Astrocyte (in vitro differentiated cells and primary cell): ENCODE measurements at regions not wholly inside any gene's neighbourhood (a gene's known extent, or its start where the extent isn't known, plus 50 kb on each side); places are given as distances from the start of the nearest gene placed in this dataset.

Experiments used
- CTCF ChIP-seq: IDR thresholded peaks from 2 replicates; pipeline ENCODE4 v1.5.1; 2011; ENCODE audit warnings: low read depth, mild to moderate bottlenecking, inconsistent platforms, low read length, moderate library complexity; ENCODE audit not compliant: insufficient read depth
- EZH2 ChIP-seq: IDR thresholded peaks from 2 replicates; pipeline ENCODE4 v1.6.1; 2012; ENCODE audit warnings: mild to moderate bottlenecking, low read length, inconsistent platforms; ENCODE audit not compliant: insufficient read depth

DNA sequence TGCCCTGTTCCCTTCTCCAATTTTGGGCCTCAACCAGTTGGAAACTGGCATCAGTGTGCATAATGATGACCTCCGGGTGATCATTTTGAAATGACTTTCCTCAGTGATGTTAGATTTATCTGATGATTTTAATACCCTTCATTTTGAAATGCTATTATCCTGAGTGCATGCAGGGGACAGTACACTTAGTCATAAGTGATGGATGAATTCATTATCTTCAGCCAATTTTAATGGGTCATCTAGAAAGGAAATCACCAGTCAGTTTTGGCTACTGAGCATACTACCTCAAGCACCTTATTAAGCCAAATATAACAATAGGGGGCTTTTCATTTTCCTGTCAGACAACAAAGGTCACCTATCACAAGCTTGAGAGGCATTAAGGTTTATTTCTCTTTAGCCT lies 118.5 kb upstream of the MIR17HG start:
- TF ChIP-seq CTCF (no peak), EZH2 (no peak)
